ENCODE measurements at regions not wholly inside any gene's neighbourhood (a gene's known extent, or its start where the extent isn't known, plus 50 kb on each side); places are given as distances from the start of the nearest gene placed in this dataset.

GRCh38 chr2:15772681-15773080, 167.7 kb upstream of the MYCN start:
- DNase-seq (ENCODE audit: low read depth) = no peak
- TF ChIP-seq, protein P1, sequence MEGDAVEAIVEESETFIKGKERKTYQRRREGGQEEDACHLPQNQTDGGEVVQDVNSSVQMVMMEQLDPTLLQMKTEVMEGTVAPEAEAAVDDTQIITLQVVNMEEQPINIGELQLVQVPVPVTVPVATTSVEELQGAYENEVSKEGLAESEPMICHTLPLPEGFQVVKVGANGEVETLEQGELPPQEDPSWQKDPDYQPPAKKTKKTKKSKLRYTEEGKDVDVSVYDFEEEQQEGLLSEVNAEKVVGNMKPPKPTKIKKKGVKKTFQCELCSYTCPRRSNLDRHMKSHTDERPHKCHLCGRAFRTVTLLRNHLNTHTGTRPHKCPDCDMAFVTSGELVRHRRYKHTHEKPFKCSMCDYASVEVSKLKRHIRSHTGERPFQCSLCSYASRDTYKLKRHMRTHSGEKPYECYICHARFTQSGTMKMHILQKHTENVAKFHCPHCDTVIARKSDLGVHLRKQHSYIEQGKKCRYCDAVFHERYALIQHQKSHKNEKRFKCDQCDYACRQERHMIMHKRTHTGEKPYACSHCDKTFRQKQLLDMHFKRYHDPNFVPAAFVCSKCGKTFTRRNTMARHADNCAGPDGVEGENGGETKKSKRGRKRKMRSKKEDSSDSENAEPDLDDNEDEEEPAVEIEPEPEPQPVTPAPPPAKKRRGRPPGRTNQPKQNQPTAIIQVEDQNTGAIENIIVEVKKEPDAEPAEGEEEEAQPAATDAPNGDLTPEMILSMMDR (IDR thresholded peaks at IDR 0.05; ENCODE audit: control insufficient read depth, insufficient read depth, low read depth, low read length, missing control alignments) = no peak
- no peak overlapping the region for H3K4me3 ChIP-seq (ENCODE audit: control insufficient read depth, low read depth, low read length)

GRCh38 chr2:15773204-15773603, 167.1 kb upstream of the MYCN start:
- TF ChIP-seq, protein P1 (IDR thresholded peaks at IDR 0.05; ENCODE audit: control insufficient read depth, insufficient read depth, low read depth, low read length, missing control alignments) = no peak
- DNase-seq (ENCODE audit: low read depth) = no peak

DNA sequence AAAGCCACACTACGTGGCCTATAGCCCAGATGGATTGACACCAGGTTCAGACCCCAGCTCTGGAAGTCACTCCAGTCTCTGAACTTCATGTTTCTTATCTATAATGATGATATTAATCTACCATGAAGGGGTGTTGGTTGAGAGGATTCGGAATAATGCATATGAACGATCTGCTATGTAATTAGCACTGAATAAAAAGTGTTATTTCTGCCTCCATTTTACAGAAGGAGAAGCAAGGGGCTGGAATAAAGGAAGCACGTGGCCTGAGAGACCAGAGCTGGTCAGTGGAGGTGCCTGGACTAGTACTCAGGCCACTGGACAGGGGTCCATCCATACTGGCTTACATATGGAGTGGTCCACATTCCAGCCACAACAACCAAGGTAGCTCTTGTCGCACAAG, 166.5 kb upstream of the MYCN start:
- no peak for DNase-seq (ENCODE audit: low read depth)

More at GRCh38 chr2:15773204-15773603, 167.1 kb upstream of the MYCN start:
- H3K4me3 ChIP-seq (ENCODE audit: control insufficient read depth, low read depth, low read length) = no peak overlapping the region

GRCh38 chr2:15775753-15776628, 164.4 kb upstream of the MYCN start:
- TF ChIP-seq, protein P1 (IDR thresholded peaks at IDR 0.05; ENCODE audit: control insufficient read depth, insufficient read depth, low read depth, low read length, missing control alignments) = no peak
- DNase-seq (ENCODE audit: low read depth) = no peak
- H3K4me3 ChIP-seq (ENCODE audit: control insufficient read depth, low read depth, low read length) = no peak overlapping the region

More for the DNA sequence above, 166.5 kb upstream of the MYCN start:
- no peak overlapping the region for H3K4me3 ChIP-seq (ENCODE audit: control insufficient read depth, low read depth, low read length)
- TF ChIP-seq, protein P1 (IDR thresholded peaks at IDR 0.05; ENCODE audit: control insufficient read depth, insufficient read depth, low read depth, low read length, missing control alignments) = no peak

GRCh38 chr2:15776629-15776919, 163.8 kb upstream of the MYCN start:
- TF ChIP-seq, protein P1 (IDR thresholded peaks at IDR 0.05; ENCODE audit: control insufficient read depth, insufficient read depth, low read depth, low read length, missing control alignments) = no peak
- DNase-seq (ENCODE audit: low read depth) = no peak
- H3K4me3 ChIP-seq (ENCODE audit: control insufficient read depth, low read depth, low read length) = no peak overlapping the region

- no peak overlapping the region for H3K4me3 ChIP-seq (ENCODE audit: control insufficient read depth, low read depth, low read length)
- TF ChIP-seq, protein P1 (IDR thresholded peaks at IDR 0.05; ENCODE audit: control insufficient read depth, insufficient read depth, low read depth, low read length, missing control alignments) = no peak
- no peak for DNase-seq (ENCODE audit: low read depth)
These were observed 163.2 kb upstream of the MYCN start for GRCh38 chr2:15776992-15777702.

Data from AG09309 (cell line).